ENCODE measurements at regions not wholly inside any gene's neighbourhood (a gene's known extent, or its start where the extent isn't known, plus 50 kb on each side); places are given as distances from the start of the nearest gene placed in this dataset.

GRCh38 chr14:53409969-53410368 lies 256.8 kb upstream of the DDHD1 start:
- ATAC-seq, result no peak
- Histone ChIP-seq H3K9me3 (no peaks in the 10 kb centered on the region), H3K27ac (no peak overlapping the region), H3K4me3 (no peak overlapping the region), H3K27me3 (no peaks in the 10 kb centered on the region), H3K4me1 (no peaks in the 10 kb centered on the region), H3K36me3 (no peaks in the 10 kb centered on the region)
- DNase-seq, result no peak
- no peak for TF ChIP-seq CTCF (IDR thresholded peaks at IDR 0.05)
- intact Hi-C loops (cut with DNase I), result no loop called here

GRCh38 chr14:53409289-53409688 lies 256.2 kb upstream of the DDHD1 start:
- TF ChIP-seq CTCF (IDR thresholded peaks at IDR 0.05), result no peak
- no peaks in the 10 kb centered on the region for H3K27me3 ChIP-seq
- H3K4me3 ChIP-seq, result no peak overlapping the region
- no peak overlapping the region for H3K27ac ChIP-seq
- no peaks in the 10 kb centered on the region for H3K36me3 ChIP-seq
- H3K9me3 ChIP-seq, result no peaks in the 10 kb centered on the region
- intact Hi-C loops (cut with DNase I), result no loop called here
- H3K4me1 ChIP-seq, result no peaks in the 10 kb centered on the region
- DNase-seq, result no peak
- ATAC-seq, result no peak

- no peak for TF ChIP-seq CTCF (IDR thresholded peaks at IDR 0.05)
- H3K36me3 ChIP-seq, result no peaks in the 10 kb centered on the region
- peak; percentile 12 for ATAC-seq
- no peaks in the 10 kb centered on the region for H3K9me3 ChIP-seq
- H3K27ac ChIP-seq, result no peak overlapping the region
- no peak overlapping the region for H3K4me3 ChIP-seq
- DNase-seq, result no peak
- H3K4me1 ChIP-seq, result no peaks in the 10 kb centered on the region
- intact Hi-C loops (cut with DNase I), result no loop called here
- H3K27me3 ChIP-seq, result no peaks in the 10 kb centered on the region
Measured at GRCh38 chr14:53408175-53408879, 255.2 kb upstream of the DDHD1 start.

GRCh38 chr14:53406519-53406918 lies 253.4 kb upstream of the DDHD1 start:
- Histone ChIP-seq H3K9me3 (no peaks in the 10 kb centered on the region), H3K4me1 (no peaks in the 10 kb centered on the region), H3K36me3 (no peaks in the 10 kb centered on the region), H3K4me3 (no peak overlapping the region), H3K27me3 (no peaks in the 10 kb centered on the region), H3K27ac (no peak overlapping the region)
- TF ChIP-seq CTCF (IDR thresholded peaks at IDR 0.05), result no peak
- ATAC-seq, result no peak
- DNase-seq, result no peak
- intact Hi-C loops (cut with DNase I), result no loop called here

- Histone ChIP-seq H3K4me1 (no peaks in the 10 kb centered on the region), H3K36me3 (no peaks in the 10 kb centered on the region), H3K27me3 (no peaks in the 10 kb centered on the region), H3K4me3 (no peak overlapping the region), H3K27ac (no peak overlapping the region), H3K9me3 (no peaks in the 10 kb centered on the region)
- ATAC-seq (no peak), DNase-seq (no peak)
- intact Hi-C loops (cut with DNase I), result no loop called here
- TF ChIP-seq CTCF (IDR thresholded peaks at IDR 0.05), result no peak
Measured at GRCh38 chr14:53401646-53402045, 248.5 kb upstream of the DDHD1 start.

- DNase-seq (no peak), ATAC-seq (no peak)
- Histone ChIP-seq H3K27me3 (no peaks in the 10 kb centered on the region), H3K36me3 (no peaks in the 10 kb centered on the region), H3K9me3 (no peaks in the 10 kb centered on the region), H3K4me3 (no peak overlapping the region), H3K4me1 (no peaks in the 10 kb centered on the region), H3K27ac (no peak overlapping the region)
- no peak for TF ChIP-seq CTCF (IDR thresholded peaks at IDR 0.05)
- intact Hi-C loops (cut with DNase I), result no loop called here
Measured at GRCh38 chr14:53399057-53399456, 245.9 kb upstream of the DDHD1 start.

All from upper lobe of right lung (tissue), 1 donor.